Small intestine (tissue), 7 donors: ENCODE measurements at regions not wholly inside any gene's neighbourhood (a gene's known extent, or its start where the extent isn't known, plus 50 kb on each side); places are given as distances from the start of the nearest gene placed in this dataset.

Experiments
- DNase-seq, 2 donors: peaks; one replicate each; pipeline versions ENCODE4 v3.0.0 to v3.0.0-alpha.2; 2013
- FAIRE-seq: peaks from 2 replicates; lab custom pipeline; 2012; peaks lifted over from hg19 to GRCh38; lab: Jason Lieb, UNC
- H3K27ac ChIP-seq, 3 donors: one replicate each; pipeline ENCODE4 v1.5.1; 2013; ENCODE audit warnings: low read length in 2 of 3, mild to moderate bottlenecking in 2 of 3, control low read depth in 1 of 3, inconsistent platforms in 1 of 3, low read depth in 1 of 3, moderate library complexity in 1 of 3
- H3K27me3 ChIP-seq, 3 donors: one replicate each; pipeline ENCODE4 v1.6.1; 2013; ENCODE audit warnings: low read length in 3 of 3, inconsistent platforms in 1 of 3; ENCODE audit not compliant: control insufficient read depth in 3 of 3, insufficient read depth in 3 of 3
- H3K36me3 ChIP-seq, 3 donors: one replicate each; pipeline ENCODE4 v1.6.1; 2013; ENCODE audit warnings: low read length in 3 of 3, inconsistent platforms in 1 of 3, low read depth in 1 of 3, mild to moderate bottlenecking in 1 of 3, moderate library complexity in 1 of 3; ENCODE audit not compliant: control insufficient read depth in 3 of 3, insufficient read depth in 2 of 3
- H3K4me1 ChIP-seq, 3 donors: one replicate each; pipeline ENCODE4 v1.6.1; 2013; ENCODE audit warnings: low read length in 2 of 3, inconsistent platforms in 1 of 3, low read depth in 1 of 3, mild to moderate bottlenecking in 1 of 3, moderate library complexity in 1 of 3; ENCODE audit not compliant: control insufficient read depth in 3 of 3, insufficient read depth in 2 of 3
- H3K4me3 ChIP-seq, 3 donors: one replicate each; pipeline ENCODE4 v1.5.1; 2013; ENCODE audit warnings: low read length in 3 of 3, control low read depth in 1 of 3, inconsistent platforms in 1 of 3, low read depth in 1 of 3, mild to moderate bottlenecking in 1 of 3, moderate library complexity in 1 of 3
- H3K9me3 ChIP-seq, 2 donors: one replicate each; pipeline ENCODE4 v1.6.1; 2013; ENCODE audit warnings: low read depth in 1 of 2, low read length in 1 of 2; ENCODE audit not compliant: control insufficient read depth in 2 of 2, insufficient read depth in 1 of 2
- WGBS, 3 donors: extraction: QIAGEN DNeasy Blood & Tissue Kit; methylation state at CpG; one replicate each; pipeline ENCODE4 v1.1.7; 2013; 5-methylcytosine and 5-hydroxymethylcytosine counted together
- donor health status: healthy with polysubstance abuse.
- donor health status: control.
- donor health status: control.
- donor health status: Bipolar disorder and iron deficiency.
- donor health status: healthy.

GRCh38 chr12:126998747-126999285, 1268.2 kb upstream of the TMEM132C start:
- no peak for FAIRE-seq
- H3K36me3 ChIP-seq, result no peaks in the 10 kb centered on the region
- no peaks in the 10 kb centered on the region for H3K27me3 ChIP-seq
- no peaks in the 10 kb centered on the region for H3K4me1 ChIP-seq
- H3K27ac ChIP-seq, result no peak overlapping the region
- H3K9me3 ChIP-seq, result peaks cover 0 to 1% of the 10 kb centered on the region in 2 donors
- 60 to 63% (median 61%) methylated on average over 10 of the region's 10 CpGs for WGBS, 3 donors
- DNase-seq, result no peak
- H3K4me3 ChIP-seq, result no peak overlapping the region

DNA sequence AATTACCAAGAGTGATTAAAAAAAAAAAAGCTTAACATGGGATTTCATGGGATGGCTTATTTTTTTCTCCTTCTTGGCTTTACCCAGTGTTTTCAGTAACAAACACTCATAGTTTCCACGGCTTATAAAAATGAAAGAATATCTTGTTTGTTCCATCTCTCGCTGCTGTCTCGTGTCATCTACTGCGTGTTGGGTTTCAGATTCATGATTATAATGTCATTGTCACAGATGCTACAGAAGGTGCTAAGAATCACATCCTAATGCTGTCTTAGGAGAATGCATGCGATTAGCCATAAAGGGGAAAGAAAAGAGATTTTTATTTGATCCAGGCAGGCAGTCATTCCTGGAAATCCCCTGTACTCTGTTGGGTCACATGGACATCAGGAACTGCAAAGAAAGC, 1267.6 kb upstream of the TMEM132C start:
- no peaks in the 10 kb centered on the region for H3K36me3 ChIP-seq
- no peak overlapping the region for H3K4me3 ChIP-seq
- no peak overlapping the region for H3K27ac ChIP-seq
- no peaks in the 10 kb centered on the region for H3K4me1 ChIP-seq
- FAIRE-seq (no peak), DNase-seq (no peak)
- WGBS, 3 donors, result 90 to 91% (median 90%) methylated on average over 5 of the region's 5 CpGs
- no peaks in the 10 kb centered on the region for H3K9me3 ChIP-seq
- no peaks in the 10 kb centered on the region for H3K27me3 ChIP-seq

DNA sequence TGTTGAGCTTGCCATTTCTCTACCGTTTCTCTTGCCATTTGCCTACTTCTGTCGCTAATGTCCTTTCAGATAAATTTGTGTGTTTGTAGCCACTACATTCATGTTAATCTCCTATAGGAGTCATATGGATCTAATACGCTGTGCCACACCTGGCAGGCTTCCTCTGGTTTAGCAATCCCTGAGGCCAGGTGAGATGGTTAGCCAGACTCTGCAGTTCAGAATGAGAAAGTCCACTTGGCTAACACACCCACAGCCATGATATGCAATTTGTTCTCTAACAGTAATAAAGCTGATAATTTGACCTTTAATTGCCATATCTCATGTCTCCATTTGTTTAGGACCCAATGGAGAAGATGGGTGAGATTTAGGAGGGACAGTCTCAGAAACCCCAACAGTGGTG, 1261.6 kb upstream of the TMEM132C start:
- H3K27ac ChIP-seq, result peak overlapping the region in 2 of 3 donors; percentile 1 to 52
- no peak overlapping the region for H3K4me3 ChIP-seq
- WGBS, 3 donors, result 48 to 75% (median 54%) methylated on average over 3 of the region's 3 CpGs
- peaks cover 0 to 13% (median 3%) of the 10 kb centered on the region in 3 donors for H3K4me1 ChIP-seq
- no peaks in the 10 kb centered on the region for H3K9me3 ChIP-seq
- FAIRE-seq (no peak), DNase-seq (peak; percentile 59 to 75)
- no peaks in the 10 kb centered on the region for H3K36me3 ChIP-seq
- H3K27me3 ChIP-seq, result no peaks in the 10 kb centered on the region

DNA sequence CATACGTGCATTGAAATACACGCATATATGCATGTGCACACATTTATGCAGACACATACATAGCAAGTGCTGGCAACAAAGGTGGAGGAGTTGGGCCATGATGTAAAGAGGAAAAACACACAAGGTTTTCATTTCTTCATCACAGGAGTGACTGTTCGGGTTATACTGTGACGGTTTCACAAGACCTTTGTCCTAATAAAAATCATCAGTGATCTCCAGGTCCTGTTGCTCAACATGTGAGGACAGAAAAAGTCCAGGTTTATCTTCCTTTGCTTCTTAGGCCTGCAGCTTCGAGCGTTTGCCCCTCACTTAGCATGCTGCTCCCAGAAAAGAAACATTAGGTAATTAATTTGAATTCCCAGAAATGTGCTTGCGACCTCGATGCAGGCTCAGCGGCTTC, 1260.0 kb upstream of the TMEM132C start:
- Histone ChIP-seq H3K27me3 (no peaks in the 10 kb centered on the region), H3K4me1 (peaks cover 0 to 13% (median 3%) of the 10 kb centered on the region in 3 donors), H3K27ac (peak overlapping the region in 1 of 3 donors; percentile 21), H3K36me3 (no peaks in the 10 kb centered on the region), H3K4me3 (no peak overlapping the region), H3K9me3 (no peaks in the 10 kb centered on the region)
- FAIRE-seq (no peak), DNase-seq (peak; percentile 43 to 68)
- 59 to 65% (median 64%) methylated on average over 9 of the region's 9 CpGs for whole genome bisulfite sequencing, 3 donors

DNA sequence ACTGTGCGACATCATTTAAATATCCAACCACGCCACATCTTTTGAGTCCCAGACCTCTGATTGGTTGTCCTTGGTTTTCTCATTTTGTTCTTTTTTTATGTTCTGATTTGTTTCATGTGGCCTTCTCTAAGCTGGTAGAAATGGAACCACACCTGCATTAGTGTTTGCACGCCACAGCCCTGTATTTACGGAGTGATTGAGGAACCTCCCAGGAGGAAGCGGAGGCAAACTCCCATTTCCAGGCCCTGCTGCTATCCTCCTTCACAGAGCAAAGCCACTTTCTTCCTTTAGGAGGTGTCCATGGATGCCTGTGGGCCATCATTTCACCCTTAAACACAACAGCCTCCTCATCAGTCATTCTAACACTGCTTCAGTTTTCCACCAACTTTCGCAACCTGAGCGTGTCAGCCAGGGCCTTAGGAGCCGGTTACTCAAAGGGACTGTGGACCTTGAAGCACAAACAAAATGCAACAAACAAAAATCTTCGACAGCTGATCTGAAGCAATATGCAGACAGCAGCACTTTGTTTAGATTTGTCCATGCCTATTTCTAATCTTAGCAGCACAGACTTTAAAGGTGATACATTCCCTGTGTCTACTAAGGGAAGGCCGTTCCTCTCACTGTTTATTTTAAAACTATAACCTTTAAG, 1258.1 kb upstream of the TMEM132C start:
- DNase-seq, result peak; percentile 37 to 70
- 55 to 77% (median 69%) methylated on average over 10 of the region's 10 CpGs for WGBS, 3 donors
- no peaks in the 10 kb centered on the region for H3K9me3 ChIP-seq
- no peak overlapping the region for H3K4me3 ChIP-seq
- peak overlapping the region in 1 of 3 donors; percentile 35 for H3K27ac ChIP-seq
- H3K4me1 ChIP-seq, result peaks cover 0 to 13% (median 3%) of the 10 kb centered on the region in 3 donors
- no peak for FAIRE-seq
- no peaks in the 10 kb centered on the region for H3K27me3 ChIP-seq
- no peaks in the 10 kb centered on the region for H3K36me3 ChIP-seq

GRCh38 chr12:127012109-127012508, 1254.9 kb upstream of the TMEM132C start:
- Histone ChIP-seq H3K27me3 (no peaks in the 10 kb centered on the region), H3K4me1 (peaks cover 0 to 12% (median 0%) of the 10 kb centered on the region in 3 donors), H3K36me3 (no peaks in the 10 kb centered on the region), H3K4me3 (no peak overlapping the region), H3K27ac (no peak overlapping the region), H3K9me3 (no peaks in the 10 kb centered on the region)
- FAIRE-seq (no peak), DNase-seq (no peak)
- 90 to 95% (median 95%) methylated on average over 3 of the region's 3 CpGs for WGBS, 3 donors

- DNase-seq (peak in 1 of 2 donors; percentile 60), FAIRE-seq (no peak)
- no peaks in the 10 kb centered on the region for H3K27me3 ChIP-seq
- H3K4me1 ChIP-seq, result peaks cover 0 to 5% (median 0%) of the 10 kb centered on the region in 3 donors
- no peaks in the 10 kb centered on the region for H3K9me3 ChIP-seq
- peak overlapping the region in 1 of 3 donors; percentile 38 for H3K27ac ChIP-seq
- 23 to 69% (median 43%) methylated on average over 4 of the region's 4 CpGs for WGBS, 3 donors
- no peaks in the 10 kb centered on the region for H3K36me3 ChIP-seq
- no peak overlapping the region for H3K4me3 ChIP-seq
These were observed 1253.8 kb upstream of the TMEM132C start for GRCh38 chr12:127013197-127013596.

DNA sequence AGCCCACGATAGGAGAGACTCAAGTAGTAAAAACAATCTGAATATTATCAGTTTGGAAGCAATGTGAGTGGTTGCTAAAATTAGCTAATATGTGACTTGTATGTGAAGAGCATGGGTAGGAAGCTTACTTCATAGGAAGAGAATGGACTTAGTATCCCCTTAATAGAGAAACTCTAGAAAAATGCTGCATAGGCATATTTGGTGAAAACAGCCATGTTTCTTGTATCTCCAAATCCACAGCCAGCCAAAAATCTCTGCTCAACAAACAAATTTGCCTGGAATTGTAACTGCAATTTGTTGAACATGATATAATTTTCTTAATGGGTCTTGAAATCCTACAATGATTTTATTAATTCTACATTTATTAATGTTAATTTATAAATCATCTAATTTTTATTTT, 1252.9 kb upstream of the TMEM132C start:
- Histone ChIP-seq H3K36me3 (no peaks in the 10 kb centered on the region), H3K9me3 (no peaks in the 10 kb centered on the region), H3K27ac (no peak overlapping the region), H3K4me3 (no peak overlapping the region), H3K4me1 (peaks cover 0 to under 1% (median 0%) of the 10 kb centered on the region in 3 donors), H3K27me3 (no peaks in the 10 kb centered on the region)
- no peak for FAIRE-seq
- WGBS, 3 donors, result 37 to 83% (median 55%) methylated on average over 1 of the region's 1 CpG
- no peak for DNase-seq
